Osteoblast (primary cell): ENCODE measurements at regions not wholly inside any gene's neighbourhood (a gene's known extent, or its start where the extent isn't known, plus 50 kb on each side); places are given as distances from the start of the nearest gene placed in this dataset.

Experiments
- DNase-seq: peaks from one replicate; pipeline ENCODE4 v3.0.0; 2011; ENCODE audit warnings: low spot score, mixed read lengths; ENCODE audit not compliant: insufficient read length; ENCODE audit errors: missing footprints
- H2AFZ ChIP-seq: 2 replicates; pipeline ENCODE4 v1.6.0; 2011; ENCODE audit warnings: mild to moderate bottlenecking, low read length
- H3K27ac ChIP-seq: 2 replicates; pipeline ENCODE4 v1.5.1; 2011; ENCODE audit warnings: mild to moderate bottlenecking, low read depth, low read length, moderate library complexity
- H3K27me3 ChIP-seq: 2 replicates; pipeline ENCODE4 v1.6.0; 2012; ENCODE audit warnings: mild to moderate bottlenecking, control low read depth, inconsistent platforms, low read length, moderate library complexity; ENCODE audit not compliant: insufficient read depth
- H3K36me3 ChIP-seq: 2 replicates; pipeline ENCODE4 v1.5.1; 2011; ENCODE audit warnings: mild to moderate bottlenecking, low read length, control low read depth, moderate library complexity; ENCODE audit not compliant: insufficient read depth
- H3K4me1 ChIP-seq: 2 replicates; pipeline ENCODE4 v1.5.1; 2011; ENCODE audit warnings: mild to moderate bottlenecking, low read length, control low read depth, moderate library complexity; ENCODE audit not compliant: insufficient read depth
- H3K4me2 ChIP-seq: 2 replicates; pipeline ENCODE4 v1.6.0; 2011; ENCODE audit warnings: mild to moderate bottlenecking, low read length; ENCODE audit not compliant: insufficient read depth
- H3K4me3 ChIP-seq: fragments of 200-600 bp; sonication (generic); 3 replicates; pipeline ENCODE4 v1.5.1; 2012; ENCODE audit warnings: mild to moderate bottlenecking, low read length, inconsistent platforms; ENCODE audit not compliant: insufficient read depth
- H3K79me2 ChIP-seq: 2 replicates; pipeline ENCODE4 v1.6.0; 2012; ENCODE audit warnings: mild to moderate bottlenecking, low read length, control low read depth, inconsistent platforms; ENCODE audit not compliant: insufficient read depth
- H3K9me3 ChIP-seq: 2 replicates; pipeline ENCODE4 v1.5.1; 2011; ENCODE audit warnings: low read depth, low read length, control low read depth
- H4K20me1 ChIP-seq: 2 replicates; pipeline ENCODE4 v1.6.0; 2012; ENCODE audit warnings: mild to moderate bottlenecking, low read length, control low read depth; ENCODE audit not compliant: insufficient read depth
- TF ChIP-seq, protein P1 (sequence below): IDR thresholded peaks from 2 replicates; pipeline ENCODE4 v1.5.1; 2011; ENCODE audit warnings: mild to moderate bottlenecking, low read depth, low read length, moderate library complexity; ENCODE audit errors: extremely low read depth

DNA sequence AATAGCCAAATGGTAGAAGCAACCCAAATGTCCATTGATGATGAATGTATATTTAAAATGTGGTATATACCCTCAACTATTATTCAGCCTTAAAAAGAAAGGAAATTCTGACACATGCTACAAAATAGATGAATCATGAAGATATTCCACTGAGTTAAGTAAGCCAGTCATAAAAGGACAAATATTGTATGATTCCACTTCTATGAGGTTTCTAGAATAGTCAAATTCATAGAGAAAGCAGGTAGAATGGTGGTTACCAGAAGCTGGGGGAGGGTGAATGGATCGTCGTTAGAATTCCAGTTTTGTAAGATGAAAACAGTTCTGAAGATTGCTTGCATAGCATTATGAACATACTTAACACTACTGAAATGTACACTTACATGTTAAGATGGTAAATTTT is 214.3 kb upstream of the MYLIP start:
- H2AFZ ChIP-seq: no peak overlapping the region
- H3K4me3 ChIP-seq: no peak overlapping the region
- no peak for DNase-seq
- no peaks in the 10 kb centered on the region for H3K79me2 ChIP-seq
- no peak overlapping the region for H3K27ac ChIP-seq
- H3K4me1 ChIP-seq: no peaks in the 10 kb centered on the region
- no peaks in the 10 kb centered on the region for H3K27me3 ChIP-seq
- H3K4me2 ChIP-seq: no peak overlapping the region
- TF ChIP-seq, protein P1, sequence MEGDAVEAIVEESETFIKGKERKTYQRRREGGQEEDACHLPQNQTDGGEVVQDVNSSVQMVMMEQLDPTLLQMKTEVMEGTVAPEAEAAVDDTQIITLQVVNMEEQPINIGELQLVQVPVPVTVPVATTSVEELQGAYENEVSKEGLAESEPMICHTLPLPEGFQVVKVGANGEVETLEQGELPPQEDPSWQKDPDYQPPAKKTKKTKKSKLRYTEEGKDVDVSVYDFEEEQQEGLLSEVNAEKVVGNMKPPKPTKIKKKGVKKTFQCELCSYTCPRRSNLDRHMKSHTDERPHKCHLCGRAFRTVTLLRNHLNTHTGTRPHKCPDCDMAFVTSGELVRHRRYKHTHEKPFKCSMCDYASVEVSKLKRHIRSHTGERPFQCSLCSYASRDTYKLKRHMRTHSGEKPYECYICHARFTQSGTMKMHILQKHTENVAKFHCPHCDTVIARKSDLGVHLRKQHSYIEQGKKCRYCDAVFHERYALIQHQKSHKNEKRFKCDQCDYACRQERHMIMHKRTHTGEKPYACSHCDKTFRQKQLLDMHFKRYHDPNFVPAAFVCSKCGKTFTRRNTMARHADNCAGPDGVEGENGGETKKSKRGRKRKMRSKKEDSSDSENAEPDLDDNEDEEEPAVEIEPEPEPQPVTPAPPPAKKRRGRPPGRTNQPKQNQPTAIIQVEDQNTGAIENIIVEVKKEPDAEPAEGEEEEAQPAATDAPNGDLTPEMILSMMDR: no peak
- H3K9me3 ChIP-seq: no peaks in the 10 kb centered on the region
- no peaks in the 10 kb centered on the region for H3K36me3 ChIP-seq
- no peaks in the 10 kb centered on the region for H4K20me1 ChIP-seq

DNA sequence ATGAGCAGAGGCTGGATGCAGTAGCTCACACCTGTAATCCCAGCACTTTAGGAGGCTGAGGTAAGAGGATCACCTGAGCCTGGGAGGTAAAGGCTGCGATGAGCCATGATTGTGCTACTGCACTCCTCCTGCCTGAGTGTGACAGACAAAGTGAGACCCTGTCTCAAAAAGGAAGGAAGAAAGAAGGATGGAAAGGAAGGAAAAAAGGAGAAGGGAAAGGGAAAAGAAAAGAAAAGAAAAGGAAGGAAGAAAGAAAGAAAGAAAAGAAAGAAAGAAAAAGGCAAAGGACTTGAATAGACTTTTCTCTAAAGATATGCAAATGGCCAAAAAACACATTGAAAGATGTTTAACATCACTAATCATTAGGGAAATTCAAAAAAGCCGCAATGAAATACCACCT is 215.3 kb upstream of the MYLIP start:
- H3K4me3 ChIP-seq: no peak overlapping the region
- no peaks in the 10 kb centered on the region for H3K36me3 ChIP-seq
- H3K79me2 ChIP-seq: no peaks in the 10 kb centered on the region
- no peak overlapping the region for H3K4me2 ChIP-seq
- H2AFZ ChIP-seq: no peak overlapping the region
- no peak overlapping the region for H3K27ac ChIP-seq
- no peak for DNase-seq
- no peaks in the 10 kb centered on the region for H4K20me1 ChIP-seq
- TF ChIP-seq, protein P1: no peak
- H3K9me3 ChIP-seq: no peaks in the 10 kb centered on the region
- H3K4me1 ChIP-seq: no peaks in the 10 kb centered on the region
- no peaks in the 10 kb centered on the region for H3K27me3 ChIP-seq

DNA sequence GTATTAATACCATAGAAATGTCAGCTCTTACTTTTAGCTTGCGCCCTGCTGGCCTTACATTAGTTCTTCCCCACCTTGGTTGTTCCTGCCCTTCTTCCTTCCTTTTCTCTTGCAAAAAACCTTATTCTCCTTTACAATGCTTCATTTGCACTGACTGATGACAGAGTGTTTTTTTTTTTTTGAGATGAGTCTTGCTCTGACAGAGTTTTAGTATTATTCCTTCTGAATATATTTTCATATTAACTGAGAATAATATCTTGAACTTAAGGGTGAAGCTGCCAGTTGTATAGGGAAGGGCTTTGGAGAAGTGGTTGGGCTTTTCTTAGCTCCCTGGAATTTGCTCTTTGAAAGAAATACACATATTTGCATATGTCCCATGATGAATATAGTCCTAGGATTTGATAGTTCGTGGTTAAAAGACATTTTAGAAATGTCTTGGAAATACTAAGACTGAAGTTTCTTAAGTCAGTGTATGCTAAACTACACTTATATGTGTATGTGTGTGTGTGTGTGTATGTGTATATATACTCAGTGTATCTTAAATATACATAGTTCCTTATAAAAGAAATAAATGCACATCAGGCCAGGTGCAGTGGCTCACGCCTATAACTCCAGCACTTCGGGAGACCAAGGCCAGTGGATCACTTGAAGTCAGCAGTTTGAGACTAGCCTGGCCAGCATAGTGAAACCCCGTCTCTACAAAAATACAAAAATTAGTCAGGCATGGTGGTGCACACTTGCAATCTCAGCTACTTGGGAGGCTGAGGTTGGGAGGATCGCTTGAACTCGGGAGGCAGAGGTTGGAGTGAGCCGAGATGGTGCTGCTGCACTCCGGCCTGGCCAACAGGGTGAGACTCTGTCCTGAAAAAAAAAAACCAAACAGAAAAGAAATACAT is 216.1 kb upstream of the MYLIP start:
- DNase-seq: no peak
- TF ChIP-seq, protein P1: no peak
- Histone ChIP-seq H3K27me3 (no peaks in the 10 kb centered on the region), H2AFZ (no peak overlapping the region), H3K4me2 (no peak overlapping the region), H3K4me1 (no peaks in the 10 kb centered on the region), H3K79me2 (no peaks in the 10 kb centered on the region), H3K9me3 (no peaks in the 10 kb centered on the region), H3K36me3 (no peaks in the 10 kb centered on the region), H3K27ac (no peak overlapping the region), H3K4me3 (no peak overlapping the region), H4K20me1 (no peaks in the 10 kb centered on the region)

DNA sequence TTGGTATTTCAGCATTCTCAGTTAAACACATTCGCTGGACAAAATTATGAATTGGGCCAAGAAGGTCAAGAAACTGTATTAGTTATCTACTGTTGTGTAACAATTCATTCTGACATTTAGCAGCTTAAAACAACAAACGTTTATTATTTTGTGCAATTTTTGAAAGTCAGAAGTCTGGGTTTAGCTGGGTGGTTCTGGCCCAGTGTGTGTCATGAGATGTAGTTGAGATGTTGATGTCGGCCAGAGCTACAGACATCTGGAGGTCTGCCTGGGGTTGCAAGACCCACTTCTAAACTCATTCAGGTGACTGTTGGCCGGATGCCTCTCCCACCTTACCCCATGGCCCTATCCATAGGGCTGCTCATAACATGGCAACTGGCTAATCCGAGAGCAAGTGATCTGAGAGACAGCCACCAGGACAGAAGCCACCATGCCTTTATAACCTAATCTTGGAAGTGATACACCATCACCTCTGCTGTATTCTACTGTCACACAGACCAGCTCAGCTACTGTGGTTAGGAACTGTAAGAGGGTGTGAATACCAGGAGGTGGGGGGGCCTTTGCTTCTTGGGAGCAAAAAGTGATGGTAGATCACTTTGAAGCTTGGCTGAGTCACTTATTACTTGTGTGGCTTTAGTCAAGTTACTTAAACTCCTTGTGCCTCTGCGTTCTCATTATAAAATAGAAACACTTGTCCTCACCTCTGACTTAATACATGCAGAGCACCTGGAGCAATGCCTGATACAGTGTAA is 217.0 kb upstream of the MYLIP start:
- no peaks in the 10 kb centered on the region for H3K27me3 ChIP-seq
- TF ChIP-seq, protein P1: no peak
- no peaks in the 10 kb centered on the region for H3K36me3 ChIP-seq
- H3K4me2 ChIP-seq: no peak overlapping the region
- no peak overlapping the region for H2AFZ ChIP-seq
- H4K20me1 ChIP-seq: no peaks in the 10 kb centered on the region
- no peaks in the 10 kb centered on the region for H3K9me3 ChIP-seq
- DNase-seq: no peak
- H3K27ac ChIP-seq: no peak overlapping the region
- H3K79me2 ChIP-seq: no peaks in the 10 kb centered on the region
- H3K4me3 ChIP-seq: no peak overlapping the region
- no peaks in the 10 kb centered on the region for H3K4me1 ChIP-seq
